ENCODE measurements at regions not wholly inside any gene's neighbourhood (a gene's known extent, or its start where the extent isn't known, plus 50 kb on each side); places are given as distances from the start of the nearest gene placed in this dataset.

GRCh38 chr1:229782469-229782868 is 156.4 kb downstream of the URB2 start:
- H4K20me1 ChIP-seq (ENCODE audit: control insufficient read depth, insufficient read depth, low read length, poor library complexity, severe bottlenecking): no peaks in the 10 kb centered on the region
- 100% methylated on average over 1 of the region's 1 CpG for WGBS (ENCODE audit: insufficient coverage)
- H3K4me2 ChIP-seq (replicated peaks; ENCODE audit: low read depth, low read length, poor library complexity, severe bottlenecking): no peak overlapping the region
- intact Hi-C loops (cut with micrococcal nuclease): no loop called here
- H3K9ac ChIP-seq (ENCODE audit: low read length): no peak overlapping the region
- H3K79me2 ChIP-seq (ENCODE audit: control insufficient read depth, insufficient read depth, low read length): no peaks in the 10 kb centered on the region
- H3K27me3 ChIP-seq (replicated peaks in 1 of 4; ENCODE audit: control extremely low read depth in 1 of 4, control insufficient read depth in 3 of 4, insufficient read depth in 4 of 4, low read length in 3 of 4): no peaks in the 10 kb centered on the region
- H2AFZ ChIP-seq (ENCODE audit: insufficient read depth, low read depth, low read length, poor library complexity, severe bottlenecking): no peak overlapping the region
- no peak for DNase-seq
- Mint-ChIP-seq H3K9me3 (ENCODE audit: insufficient read depth) (no peaks in the 10 kb centered on the region), H3K4me3 (no peak overlapping the region), H3K4me1 (no peaks in the 10 kb centered on the region), H3K27me3 (peaks cover 4% of the 10 kb centered on the region), H3K27ac (no peak overlapping the region)
- ATAC-seq (ENCODE audit: low read depth): no peak
- ChIA-PET CTCF (interaction anchor here (0.5 kb wide), 1 partner anchor 150 kb away, joined by 4 read pairs; no protein-coding TSS in a partner anchor), POLR2A (no interaction called here)
- TF ChIP-seq EZH2 (IDR thresholded peaks at IDR 0.05; ENCODE audit: borderline replicate concordance, insufficient read depth, low read depth, low read length, poor library complexity, severe bottlenecking) (no peak), CTCF (IDR thresholded peaks at IDR 0.05) (no peak)
- H3K9me3 ChIP-seq (ENCODE audit: control extremely low read depth in 1 of 3, control insufficient read depth in 2 of 3, insufficient read depth in 1 of 3, low read length in 2 of 3): no peaks in the 10 kb centered on the region
- no peak overlapping the region for H3K27ac ChIP-seq (ENCODE audit: low read length in 2 of 2)
- no peaks in the 10 kb centered on the region for H3K36me3 ChIP-seq (replicated peaks in 1 of 2; ENCODE audit: control extremely low read depth in 1 of 2, control insufficient read depth in 1 of 2, extremely low read depth in 1 of 2, insufficient read depth in 2 of 2, low read length in 1 of 2)
- no peak overlapping the region for H3K4me3 ChIP-seq (ENCODE audit: control extremely low read depth in 1 of 5, extremely low read depth in 1 of 5, insufficient read depth in 1 of 5, low read depth in 2 of 5, low read length in 4 of 5)
- H3K4me1 ChIP-seq (ENCODE audit: control insufficient read depth in 2 of 2, insufficient read depth in 2 of 2, low read length in 2 of 2): no peaks in the 10 kb centered on the region

- H3K4me3 Mint-ChIP-seq: no peak overlapping the region
- ChIA-PET CTCF (interaction anchor here (0.5 to 0.7 kb wide), 4 partner anchors 9 to 657 kb away, joined by 3 read pairs; no protein-coding TSS in a partner anchor), POLR2A (no interaction called here)
- no peaks in the 10 kb centered on the region for H3K4me1 Mint-ChIP-seq
- DNase-seq (no peak), ATAC-seq (ENCODE audit: low read depth) (no peak)
- H2AFZ ChIP-seq (ENCODE audit: insufficient read depth, low read depth, low read length, poor library complexity, severe bottlenecking): no peak overlapping the region
- H3K27me3 Mint-ChIP-seq: peaks cover 5% of the 10 kb centered on the region
- H3K9me3 Mint-ChIP-seq (ENCODE audit: insufficient read depth): no peaks in the 10 kb centered on the region
- H3K4me3 ChIP-seq (ENCODE audit: control extremely low read depth in 1 of 5, extremely low read depth in 1 of 5, insufficient read depth in 1 of 5, low read depth in 2 of 5, low read length in 4 of 5): no peak overlapping the region
- H3K79me2 ChIP-seq (ENCODE audit: control insufficient read depth, insufficient read depth, low read length): no peaks in the 10 kb centered on the region
- H3K4me2 ChIP-seq (replicated peaks; ENCODE audit: low read depth, low read length, poor library complexity, severe bottlenecking): no peak overlapping the region
- H3K27me3 ChIP-seq (replicated peaks in 1 of 4; ENCODE audit: control extremely low read depth in 1 of 4, control insufficient read depth in 3 of 4, insufficient read depth in 4 of 4, low read length in 3 of 4): no peaks in the 10 kb centered on the region
- H3K36me3 ChIP-seq (replicated peaks in 1 of 2; ENCODE audit: control extremely low read depth in 1 of 2, control insufficient read depth in 1 of 2, extremely low read depth in 1 of 2, insufficient read depth in 2 of 2, low read length in 1 of 2): no peaks in the 10 kb centered on the region
- no peak overlapping the region for H3K9ac ChIP-seq (ENCODE audit: low read length)
- no peak overlapping the region for H3K27ac Mint-ChIP-seq
- TF ChIP-seq CTCF (IDR thresholded peaks at IDR 0.05) (no peak), EZH2 (IDR thresholded peaks at IDR 0.05; ENCODE audit: borderline replicate concordance, insufficient read depth, low read depth, low read length, poor library complexity, severe bottlenecking) (no peak)
- H3K4me1 ChIP-seq (ENCODE audit: control insufficient read depth in 2 of 2, insufficient read depth in 2 of 2, low read length in 2 of 2): no peaks in the 10 kb centered on the region
- intact Hi-C loops (cut with micrococcal nuclease): no loop called here
- H3K27ac ChIP-seq (ENCODE audit: low read length in 2 of 2): no peak overlapping the region
- H4K20me1 ChIP-seq (ENCODE audit: control insufficient read depth, insufficient read depth, low read length, poor library complexity, severe bottlenecking): no peaks in the 10 kb centered on the region
- H3K9me3 ChIP-seq (ENCODE audit: control extremely low read depth in 1 of 3, control insufficient read depth in 2 of 3, insufficient read depth in 1 of 3, low read length in 2 of 3): no peaks in the 10 kb centered on the region
- no CpG with 5 or more reads among the region's 1 CpG for WGBS (ENCODE audit: insufficient coverage)
Observed at GRCh38 chr1:229784834-229785233, 158.8 kb downstream of the URB2 start.

All from B cell (primary cell).